NT2/D1 (cell line): ENCODE measurements at regions not wholly inside any gene's neighbourhood (a gene's known extent, or its start where the extent isn't known, plus 50 kb on each side); places are given as distances from the start of the nearest gene placed in this dataset.

ENCODE experiments used
- YY1 ChIP-seq: IDR thresholded peaks from 2 replicates; pipeline ENCODE4 v1.6.1; 2011; ENCODE audit not compliant: insufficient read length, insufficient read depth
- ZNF274 ChIP-seq: IDR thresholded peaks from 2 replicates; pipeline ENCODE4 v1.6.1; 2011; ENCODE audit warnings: mild to moderate bottlenecking, low read depth, low read length

GRCh38 chr2:453132-453531, 165.2 kb upstream of the ALKAL2 start:
- TF ChIP-seq ZNF274 (no peak), YY1 (no peak)
